ENCODE measurements at regions not wholly inside any gene's neighbourhood (a gene's known extent, or its start where the extent isn't known, plus 50 kb on each side); places are given as distances from the start of the nearest gene placed in this dataset.
A peak's percentile ranks its signal among the peaks of the same experiment; 100 is the strongest.

GRCh38 chr1:228863776-228864175 is 128.5 kb downstream of the RHOU start:
- ATAC-seq (no peak), FAIRE-seq (no peak), DNase-seq (ENCODE audit: low spot score) (no peak)
- no TSS peak for BruUV-seq (replicated peaks)
- H3K79me2 ChIP-seq (ENCODE audit: insufficient read depth, low read length), result no peaks in the 10 kb centered on the region
- no peak overlapping the region for H3K4me3 ChIP-seq (replicated peaks in 1 of 3; ENCODE audit: insufficient read depth in 1 of 3, low read depth in 2 of 3, low read length in 3 of 3)
- no peak overlapping the region for H2AFZ ChIP-seq (ENCODE audit: low read length)
- H3K36me3 ChIP-seq (replicated peaks in 1 of 2; ENCODE audit: control insufficient read depth in 1 of 2, insufficient read depth in 2 of 2, low read length in 2 of 2), result no peaks in the 10 kb centered on the region
- 91% methylated on average over 7 of the region's 7 CpGs for WGBS (ENCODE audit: low lambda C conversion rate)
- H3K27ac ChIP-seq (ENCODE audit: extremely low read length, insufficient read depth, low read length), result peak overlapping the region; percentile 44
- ChIA-PET POLR2A (interaction anchor here (1.3 to 8.5 kb wide), 3 partner anchors 15 to 267 kb away, joined by 4 to 124 read pairs (median 6); no protein-coding TSS in a partner anchor), CTCF (ENCODE audit: low intra/inter-chr PET ratio, low total read pairs) (no interaction called here)
- TF ChIP-seq, protein P1, sequence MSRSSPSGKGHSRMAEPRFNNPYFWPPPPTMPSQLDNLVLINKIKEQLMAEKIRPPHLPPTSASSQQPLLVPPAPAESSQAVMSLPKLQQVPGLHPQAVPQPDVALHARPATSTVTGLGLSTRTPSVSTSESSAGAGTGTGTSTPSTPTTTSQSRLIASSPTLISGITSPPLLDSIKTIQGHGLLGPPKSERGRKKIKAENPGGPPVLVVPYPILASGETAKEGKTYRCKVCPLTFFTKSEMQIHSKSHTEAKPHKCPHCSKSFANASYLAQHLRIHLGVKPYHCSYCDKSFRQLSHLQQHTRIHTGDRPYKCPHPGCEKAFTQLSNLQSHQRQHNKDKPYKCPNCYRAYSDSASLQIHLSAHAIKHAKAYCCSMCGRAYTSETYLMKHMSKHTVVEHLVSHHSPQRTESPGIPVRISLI (CRISPR knock-in tag; IDR thresholded peaks at IDR 0.05; ENCODE audit: borderline replicate concordance), result 0 out of 2 replicates have a peak, but pooled peaks have one; percentile 10
- no peak for TF ChIP-seq ZSCAN9 (CRISPR knock-in tag; IDR thresholded peaks at IDR 0.05; ENCODE audit: borderline replicate concordance)
- H4K20me1 ChIP-seq (ENCODE audit: insufficient read depth, low read length), result no peaks in the 10 kb centered on the region
- no peak overlapping the region for H3K4me2 ChIP-seq (ENCODE audit: low read depth, low read length)
- H3K4me1 ChIP-seq (ENCODE audit: insufficient read depth, low read length), result peaks cover 99% of the 10 kb centered on the region
- no peak overlapping the region for H3K9ac ChIP-seq (ENCODE audit: insufficient read depth, low read depth, low read length)
- no peaks in the 10 kb centered on the region for H3K27me3 ChIP-seq (ENCODE audit: control insufficient read depth in 1 of 2, insufficient read depth in 2 of 2, low read length in 2 of 2)
- in situ Hi-C loops (cut with HindIII; ENCODE audit: extremely low pct_ligation_motif_present, low pct_unique_long_range_greater_than_20kb), result no loop called here
- no peaks in the 10 kb centered on the region for H3K9me3 ChIP-seq (ENCODE audit: low read length)
- intact Hi-C loops (cut with micrococcal nuclease; ENCODE audit: unreplicated experiment), result loop anchor here (10.0 kb wide), 1 partner anchor 361 kb away; no protein-coding TSS in a partner anchor

DNA sequence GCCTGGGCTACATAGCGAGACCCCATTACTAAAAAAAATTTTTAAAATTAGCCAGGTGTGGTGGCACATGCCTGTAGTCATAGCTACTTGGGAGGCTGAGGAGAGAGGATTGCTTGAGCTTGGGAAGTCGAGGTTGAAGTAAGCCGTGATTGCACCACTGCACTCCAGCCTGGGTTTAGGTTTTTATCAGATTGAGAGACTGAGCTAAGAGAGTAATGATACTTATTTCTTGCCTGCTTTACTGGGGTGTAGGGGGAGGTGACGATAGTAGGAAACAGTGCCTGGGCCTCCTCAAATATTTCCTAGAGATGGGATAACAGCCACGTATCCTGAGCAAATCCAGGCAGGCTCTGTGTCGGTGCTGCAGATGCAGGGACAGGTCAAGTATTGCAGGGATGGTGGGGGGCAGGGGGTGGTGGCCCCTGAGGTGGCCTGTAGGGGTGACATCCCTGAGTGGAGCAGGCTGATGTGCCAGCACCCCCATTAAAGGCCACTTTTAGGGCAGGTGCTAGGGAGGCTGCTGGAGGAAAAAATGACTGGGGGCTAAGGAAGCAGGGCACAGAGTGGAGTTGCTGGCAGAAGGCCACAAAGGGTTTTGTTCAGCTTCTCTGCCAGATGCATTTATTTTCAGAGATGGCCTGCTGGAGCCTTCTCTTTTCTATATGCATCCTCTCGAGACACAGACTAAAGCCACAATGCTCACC is 130.5 kb downstream of the RHOU start:
- Histone ChIP-seq H4K20me1 (ENCODE audit: insufficient read depth, low read length) (no peaks in the 10 kb centered on the region), H3K79me2 (ENCODE audit: insufficient read depth, low read length) (no peaks in the 10 kb centered on the region), H3K9me3 (ENCODE audit: low read length) (no peaks in the 10 kb centered on the region), H3K4me2 (ENCODE audit: low read depth, low read length) (peak overlapping the region; percentile 78), H3K4me1 (ENCODE audit: insufficient read depth, low read length) (peaks cover 92% of the 10 kb centered on the region), H3K4me3 (replicated peaks in 1 of 3; ENCODE audit: insufficient read depth in 1 of 3, low read depth in 2 of 3, low read length in 3 of 3) (peak overlapping the region in 2 of 3 experiments; percentile 46 to 49; a peak in 3 of 6 replicates), H2AFZ (ENCODE audit: low read length) (no peak overlapping the region), H3K27me3 (ENCODE audit: control insufficient read depth in 1 of 2, insufficient read depth in 2 of 2, low read length in 2 of 2) (no peaks in the 10 kb centered on the region), H3K9ac (ENCODE audit: insufficient read depth, low read depth, low read length) (peak overlapping the region; percentile 59), H3K27ac (ENCODE audit: extremely low read length, insufficient read depth, low read length) (peak overlapping the region; percentile 69), H3K36me3 (replicated peaks in 1 of 2; ENCODE audit: control insufficient read depth in 1 of 2, insufficient read depth in 2 of 2, low read length in 2 of 2) (no peaks in the 10 kb centered on the region)
- TF ChIP-seq, protein P2, sequence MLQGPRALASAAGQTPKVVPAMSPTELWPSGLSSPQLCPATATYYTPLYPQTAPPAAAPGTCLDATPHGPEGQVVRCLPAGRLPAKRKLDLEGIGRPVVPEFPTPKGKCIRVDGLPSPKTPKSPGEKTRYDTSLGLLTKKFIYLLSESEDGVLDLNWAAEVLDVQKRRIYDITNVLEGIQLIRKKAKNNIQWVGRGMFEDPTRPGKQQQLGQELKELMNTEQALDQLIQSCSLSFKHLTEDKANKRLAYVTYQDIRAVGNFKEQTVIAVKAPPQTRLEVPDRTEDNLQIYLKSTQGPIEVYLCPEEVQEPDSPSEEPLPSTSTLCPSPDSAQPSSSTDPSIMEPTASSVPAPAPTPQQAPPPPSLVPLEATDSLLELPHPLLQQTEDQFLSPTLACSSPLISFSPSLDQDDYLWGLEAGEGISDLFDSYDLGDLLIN (CRISPR knock-in tag; IDR thresholded peaks at IDR 0.05; ENCODE audit: borderline replicate concordance), result no peak
- TF ChIP-seq, protein P3, sequence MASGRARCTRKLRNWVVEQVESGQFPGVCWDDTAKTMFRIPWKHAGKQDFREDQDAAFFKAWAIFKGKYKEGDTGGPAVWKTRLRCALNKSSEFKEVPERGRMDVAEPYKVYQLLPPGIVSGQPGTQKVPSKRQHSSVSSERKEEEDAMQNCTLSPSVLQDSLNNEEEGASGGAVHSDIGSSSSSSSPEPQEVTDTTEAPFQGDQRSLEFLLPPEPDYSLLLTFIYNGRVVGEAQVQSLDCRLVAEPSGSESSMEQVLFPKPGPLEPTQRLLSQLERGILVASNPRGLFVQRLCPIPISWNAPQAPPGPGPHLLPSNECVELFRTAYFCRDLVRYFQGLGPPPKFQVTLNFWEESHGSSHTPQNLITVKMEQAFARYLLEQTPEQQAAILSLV (CRISPR knock-in tag; IDR thresholded peaks at IDR 0.05; ENCODE audit: borderline replicate concordance), result 0 out of 2 replicates have a peak, but pooled peaks have one; percentile 13
- no peak for TF ChIP-seq ZNF224 (CRISPR knock-in tag; IDR thresholded peaks at IDR 0.05)
- ChIA-PET CTCF (ENCODE audit: low intra/inter-chr PET ratio, low total read pairs) (no interaction called here), POLR2A (interaction anchor here (0.9 to 1.2 kb wide), 3 partner anchors 8 to 28 kb away, joined by 3 to 5 read pairs (median 5); no protein-coding TSS in a partner anchor)
- no peak for DNase-seq (ENCODE audit: low spot score)
- intact Hi-C loops (cut with micrococcal nuclease; ENCODE audit: unreplicated experiment), result loop anchor here (10.0 kb wide), 1 partner anchor 359 kb away; no protein-coding TSS in a partner anchor
- in situ Hi-C loops (cut with HindIII; ENCODE audit: extremely low pct_ligation_motif_present, low pct_unique_long_range_greater_than_20kb), result no loop called here
- no peak for ATAC-seq
- no TSS peak for BruUV-seq (replicated peaks)
- WGBS (ENCODE audit: low lambda C conversion rate), result 74% methylated on average over 7 of the region's 7 CpGs
- FAIRE-seq, result no peak

All from HepG2 (cell line).